HG03571 (cell line): ENCODE measurements at regions not wholly inside any gene's neighbourhood (a gene's known extent, or its start where the extent isn't known, plus 50 kb on each side); places are given as distances from the start of the nearest gene placed in this dataset.
"Not testable (repeated sequence)": the region's sequence is repeated elsewhere in the genome, so short reads cannot be mapped to it uniquely, and the experiment has no call there.

Source experiments
- ATAC-seq: cut with Tn5 transposase; IDR thresholded peaks from one replicate; pipeline ENCODE4 v1.9.1; 2021; ENCODE audit not compliant: unreplicated experiment

DNA sequence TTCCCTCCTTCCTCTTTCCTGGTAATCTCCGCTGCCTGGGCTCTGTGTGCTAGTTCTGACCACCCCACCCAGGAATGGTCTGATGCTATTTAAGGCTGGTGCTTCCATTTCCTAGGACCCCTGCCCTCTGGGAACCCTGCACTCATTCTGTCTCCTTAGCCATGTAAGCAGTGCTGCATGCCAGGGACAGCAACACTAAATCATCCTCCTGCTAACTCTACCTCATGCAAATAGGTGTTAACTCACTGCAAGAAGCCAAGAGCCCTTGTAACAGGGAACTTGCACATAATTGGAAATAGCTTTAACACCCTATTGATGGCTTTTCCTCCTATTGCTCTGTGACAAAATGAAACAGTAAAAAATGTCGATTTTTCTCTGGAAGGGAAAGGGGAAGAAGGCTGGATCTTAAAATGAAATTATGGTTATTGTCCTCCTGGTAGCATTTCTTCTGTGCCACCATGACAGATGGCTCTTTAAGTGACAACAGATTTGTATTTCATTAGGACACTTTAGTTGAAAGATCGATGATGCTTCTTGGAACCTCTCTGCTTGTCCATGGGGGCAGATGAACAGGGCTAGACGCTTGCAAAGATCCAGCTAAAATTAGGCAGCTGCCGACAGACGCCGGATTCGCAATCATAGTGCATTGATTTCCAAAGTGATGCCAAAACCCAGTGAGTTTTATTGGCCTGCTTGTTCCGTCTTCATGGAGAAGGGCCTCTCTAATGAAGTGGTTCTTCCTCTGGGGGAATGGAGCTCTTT lies 551.7 kb downstream of the MATN1 start:
- no peak for ATAC-seq

DNA sequence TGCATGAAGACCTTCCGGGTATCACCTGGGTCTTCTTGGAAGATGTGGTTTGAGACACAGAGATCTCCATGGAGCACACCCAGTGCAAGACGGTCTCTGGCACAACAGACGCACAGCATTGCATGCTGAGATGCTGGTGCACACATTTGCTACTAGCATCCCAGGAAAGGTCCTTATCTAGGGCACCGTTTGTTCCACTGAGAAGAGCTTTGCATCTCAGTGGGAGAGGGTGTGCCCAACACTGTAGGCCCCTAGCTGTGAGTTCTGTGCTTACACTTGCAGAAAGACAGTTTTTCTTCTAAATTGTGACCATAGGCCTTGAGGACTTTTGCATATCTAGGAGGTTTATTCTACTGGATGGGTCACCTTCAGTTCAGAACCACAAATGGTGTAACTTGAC lies 554.1 kb downstream of the MATN1 start:
- no peak for ATAC-seq

DNA sequence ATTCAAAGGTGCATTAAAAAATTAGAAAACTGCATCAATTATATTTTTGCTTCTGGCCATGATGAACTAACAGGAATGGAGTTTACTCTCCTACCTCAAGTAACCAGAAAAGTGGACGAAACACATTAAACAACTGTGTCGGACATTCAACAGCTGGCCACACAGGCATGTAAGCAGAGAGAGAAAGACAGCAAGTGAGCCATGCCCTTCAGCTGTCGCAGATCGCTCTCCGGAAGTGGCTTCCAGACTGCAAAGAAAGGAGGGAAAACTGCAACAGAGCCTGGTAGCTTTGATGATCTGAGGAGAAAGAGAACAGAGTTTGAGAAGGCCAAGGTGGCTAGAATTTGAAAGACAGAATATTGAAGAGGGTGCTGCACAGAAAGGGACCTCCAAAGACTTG lies 557.2 kb downstream of the MATN1 start:
- no peak for ATAC-seq

DNA sequence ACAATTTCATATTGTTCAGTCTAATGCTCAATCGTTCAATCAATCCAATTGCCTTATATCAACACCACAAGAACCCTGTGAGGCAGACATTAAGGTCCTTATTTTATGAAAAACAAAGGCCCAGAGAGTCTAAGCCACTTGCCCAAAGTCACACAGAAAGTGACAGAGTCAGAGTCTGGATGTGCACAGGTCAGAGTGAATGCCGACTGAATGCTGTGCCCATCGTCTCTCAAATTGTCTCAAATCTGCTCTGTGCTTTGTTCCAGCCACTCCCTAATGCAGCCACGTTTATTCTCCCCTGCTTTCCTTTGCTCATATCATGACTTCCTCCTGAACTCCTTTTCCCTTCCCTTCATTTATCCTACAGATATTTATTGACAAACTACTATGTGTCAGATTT lies 558.3 kb downstream of the MATN1 start:
- ATAC-seq = no peak

DNA sequence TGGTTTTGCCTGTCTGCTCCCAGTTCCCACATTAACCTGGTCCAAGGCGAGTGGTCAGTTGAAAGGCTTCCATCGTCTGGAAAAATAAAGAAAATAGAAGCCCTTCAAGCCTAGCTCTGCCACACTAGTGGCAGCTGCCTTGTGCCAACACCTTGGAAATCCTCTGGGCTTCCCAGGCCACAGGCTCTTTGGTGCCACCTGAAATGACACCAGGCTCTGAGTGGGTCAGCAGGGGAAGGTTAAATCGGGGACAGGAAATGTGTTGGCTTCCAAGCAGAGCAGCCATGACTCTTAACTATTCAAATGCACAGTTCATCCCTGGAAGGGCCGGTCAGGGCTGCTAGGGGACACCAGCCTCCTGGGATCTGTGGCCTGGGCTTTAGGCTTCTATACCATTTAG lies 558.7 kb downstream of the MATN1 start:
- ATAC-seq = no peak

DNA sequence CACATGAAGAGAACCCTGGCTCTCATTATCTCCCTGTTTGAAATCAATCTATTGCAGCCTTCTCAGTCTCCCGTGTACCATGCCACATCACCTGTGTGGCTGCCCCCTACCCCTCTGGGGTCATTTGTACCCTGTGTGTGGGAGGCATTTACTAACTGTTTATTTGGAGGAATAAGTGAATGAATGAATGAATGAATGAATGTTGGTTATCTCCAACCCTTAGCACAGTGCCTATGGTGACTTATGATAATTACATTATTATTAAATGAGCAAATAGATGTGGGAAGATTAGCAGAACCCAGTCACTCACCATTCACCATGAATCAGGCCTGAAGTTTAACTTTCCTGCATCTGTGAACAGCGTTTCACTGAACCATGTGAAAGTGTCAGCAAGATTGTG lies 560.8 kb downstream of the MATN1 start:
- ATAC-seq = no peak

DNA sequence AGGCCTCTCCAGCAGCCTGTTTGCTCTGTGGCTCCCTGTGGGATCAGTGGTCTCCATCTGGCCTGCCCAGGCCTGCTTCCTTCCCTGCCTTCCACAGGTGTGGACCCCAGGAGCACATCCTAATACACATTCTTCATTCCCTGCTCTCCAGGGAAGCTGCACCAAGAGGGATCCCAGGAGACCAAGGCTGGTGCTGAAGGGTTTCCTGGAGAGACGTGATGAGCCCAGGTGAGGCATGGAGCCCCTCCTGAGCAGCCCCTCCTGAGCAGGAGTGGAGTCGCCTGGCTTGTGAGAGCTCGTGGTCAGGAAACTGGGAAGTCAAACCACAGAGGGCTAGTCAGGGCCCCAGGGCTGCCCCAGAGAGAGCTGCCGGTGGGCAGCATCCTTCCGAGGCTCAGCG lies 561.4 kb downstream of the MATN1 start:
- no peak for ATAC-seq

DNA sequence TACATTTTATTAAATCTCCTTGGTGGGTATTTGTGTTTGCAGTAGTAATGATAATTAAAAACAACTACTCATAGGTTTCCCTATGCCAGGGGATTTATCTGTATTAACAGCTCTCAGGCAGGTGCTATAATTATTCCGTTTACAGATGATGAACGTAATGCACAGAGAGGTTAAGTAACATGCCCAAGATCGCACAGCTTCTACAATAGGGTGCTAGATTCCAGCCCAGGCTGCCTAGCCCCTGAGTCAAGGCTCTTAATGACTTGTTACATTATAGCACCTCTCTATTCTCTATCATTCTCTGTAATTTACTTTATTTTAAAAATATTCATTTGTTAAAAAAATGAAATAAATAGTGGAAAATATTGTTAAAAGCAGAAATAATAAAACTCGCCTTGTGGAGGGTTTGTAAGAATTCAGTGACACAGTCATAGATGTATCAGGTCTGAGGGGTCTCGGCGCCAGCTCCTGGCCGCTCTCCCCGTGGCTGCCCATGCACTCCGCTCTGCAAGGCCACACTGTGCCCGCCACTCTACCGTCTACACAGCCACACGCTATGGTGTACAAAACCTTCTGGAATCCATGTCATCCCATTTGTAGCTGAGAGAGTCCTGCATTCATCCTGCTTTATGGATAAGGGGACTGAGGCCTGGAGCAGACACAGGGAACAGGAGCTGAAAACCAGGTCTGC lies 562.2 kb downstream of the MATN1 start:
- ATAC-seq = no peak

DNA sequence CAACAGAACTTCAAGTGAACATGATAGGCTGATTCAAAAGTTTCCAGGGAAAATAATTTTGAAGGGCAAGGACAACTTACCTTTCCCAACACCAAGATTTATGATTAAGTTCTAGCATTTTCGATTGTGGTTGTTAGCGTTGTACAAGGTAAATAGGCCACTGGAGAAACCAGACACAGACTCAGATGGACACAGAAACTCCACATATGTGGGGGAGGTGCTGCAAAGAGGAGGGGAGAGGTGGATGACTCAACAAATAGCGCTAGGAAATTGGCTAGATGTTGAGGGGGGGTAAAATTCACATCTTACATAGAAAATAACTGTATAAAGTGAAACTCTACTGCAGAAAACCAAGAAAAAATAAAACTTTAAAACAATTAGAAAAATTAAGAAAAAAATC lies 564.4 kb downstream of the MATN1 start:
- ATAC-seq = no peak

DNA sequence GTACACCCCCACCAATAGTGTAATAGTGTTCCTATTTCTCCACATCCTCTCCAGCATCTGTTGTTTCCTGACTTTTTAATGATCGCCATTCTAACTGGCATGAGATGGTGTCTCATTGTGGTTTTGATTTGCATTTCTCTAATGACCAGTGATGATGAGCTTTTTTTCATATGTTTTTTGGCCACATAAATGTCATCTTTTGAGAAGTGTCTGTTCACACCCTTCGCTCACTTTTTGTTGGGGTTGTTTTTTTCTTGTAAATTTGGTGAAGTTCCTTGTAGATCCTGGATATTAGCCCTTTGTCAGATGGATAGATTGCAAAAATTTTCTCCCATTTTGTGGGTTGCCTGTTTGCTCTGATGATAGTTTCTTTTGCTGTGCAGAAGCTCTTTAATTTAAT lies 567.7 kb downstream of the MATN1 start:
- not testable (repeated sequence) for ATAC-seq

DNA sequence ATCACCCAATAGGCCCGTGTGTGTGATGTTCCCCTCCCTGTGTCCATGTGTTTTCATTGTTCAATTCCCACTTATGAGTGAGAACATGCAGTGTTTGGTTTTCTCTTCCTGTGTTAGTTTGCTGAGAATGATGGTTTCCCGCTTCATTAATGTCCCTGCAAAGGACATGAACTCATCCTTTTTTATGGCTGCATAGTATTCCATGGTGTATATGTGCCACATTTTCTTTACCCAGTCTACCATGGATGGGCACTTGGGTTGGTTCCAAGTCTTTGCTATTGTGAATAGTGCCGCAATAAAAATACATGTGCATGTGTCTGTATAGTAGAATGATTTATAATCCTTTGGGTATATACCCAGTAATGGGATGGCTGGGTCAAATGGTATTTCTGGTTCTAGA lies 568.1 kb downstream of the MATN1 start:
- ATAC-seq = not testable (repeated sequence)

DNA sequence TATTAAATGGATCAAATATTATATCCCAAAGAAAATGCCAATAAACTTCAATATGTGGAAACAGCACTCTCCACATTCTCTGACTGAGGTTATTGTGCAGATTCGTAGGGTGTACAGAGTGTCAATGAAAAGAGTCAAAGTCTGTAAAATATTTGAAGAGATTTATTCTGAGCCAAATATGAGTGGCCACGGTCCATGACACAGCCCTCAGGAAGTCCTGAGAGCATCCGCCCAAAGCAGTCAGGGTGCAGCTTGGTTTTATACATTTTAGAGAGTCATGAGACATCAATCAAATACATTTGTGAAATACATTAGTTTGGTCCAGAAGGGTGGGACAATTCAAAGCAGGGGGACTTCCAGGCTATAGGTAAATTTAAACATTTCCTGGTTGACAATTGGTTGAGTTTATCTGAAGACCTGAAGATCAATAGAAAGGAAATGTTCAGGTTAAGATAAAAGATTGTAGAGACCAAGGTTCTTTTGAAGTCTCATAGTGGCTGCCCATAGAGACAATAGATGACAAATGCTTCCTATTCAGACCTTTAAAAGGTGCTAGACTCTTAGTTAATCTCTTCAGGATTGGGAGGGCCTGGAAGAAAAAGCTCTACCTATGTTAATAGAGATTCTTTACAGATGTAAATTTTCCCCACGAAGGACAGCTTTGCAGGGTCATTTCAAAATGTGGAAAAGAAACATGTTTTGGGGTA lies 569.5 kb downstream of the MATN1 start:
- no peak for ATAC-seq

DNA sequence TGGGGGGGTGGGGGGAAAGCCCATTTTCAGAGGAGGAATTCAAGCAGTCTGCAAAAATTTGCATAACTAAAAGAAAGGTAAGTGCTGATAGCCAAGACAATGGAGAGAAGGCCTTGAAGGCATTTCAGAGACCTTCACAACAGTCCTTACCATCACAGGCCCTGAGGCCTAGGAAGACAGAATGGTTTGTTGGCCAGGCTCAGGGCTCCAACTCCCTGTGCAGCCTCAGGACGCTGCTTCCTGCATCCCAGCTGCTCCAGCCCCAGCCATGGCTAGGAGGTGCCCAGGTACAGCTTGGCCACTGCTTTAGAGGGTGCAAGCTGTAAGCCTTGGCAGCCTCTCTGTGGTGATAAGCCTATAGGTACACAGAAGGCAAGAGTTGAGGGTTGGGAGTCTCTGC lies 571.6 kb downstream of the MATN1 start:
- ATAC-seq = no peak

DNA sequence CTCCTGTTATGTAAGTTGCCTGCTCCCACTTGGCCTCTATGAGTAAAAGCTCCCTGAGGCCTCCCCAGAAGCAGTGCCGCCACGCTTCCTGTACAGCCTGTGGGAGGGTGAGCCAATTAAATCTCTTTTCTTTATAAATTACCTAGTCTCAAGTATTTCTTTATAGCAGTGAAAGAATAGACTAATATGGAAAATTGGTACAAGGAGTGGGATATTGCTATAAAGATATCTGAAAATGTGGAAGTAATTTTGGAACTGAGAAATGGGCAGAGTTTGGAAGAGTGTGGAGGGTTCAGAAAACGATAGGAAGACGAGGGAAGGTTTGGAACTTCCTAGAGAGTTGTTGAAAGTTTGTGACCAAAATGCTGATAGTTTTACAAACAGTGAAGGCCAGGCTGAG lies 572.3 kb downstream of the MATN1 start:
- ATAC-seq = no peak

DNA sequence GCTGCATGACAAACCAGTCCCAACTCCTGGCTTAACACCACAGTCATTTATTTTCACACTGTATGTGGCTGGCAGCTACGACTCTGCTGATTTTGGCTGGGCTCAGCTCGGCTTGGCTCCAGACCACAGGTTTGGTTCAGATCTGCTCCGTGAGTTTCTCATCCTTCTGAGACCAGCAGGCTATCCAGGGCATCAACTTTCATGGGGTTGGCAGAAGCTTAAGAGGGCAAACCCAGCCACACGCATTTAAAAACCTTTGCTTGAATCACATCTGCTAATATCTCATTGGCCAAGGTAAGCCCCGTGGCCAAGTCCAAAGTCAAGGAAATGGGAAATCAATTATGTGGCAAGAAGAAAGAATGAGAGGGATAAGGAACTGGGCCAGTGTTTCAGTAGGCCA lies 574.2 kb downstream of the MATN1 start:
- no peak for ATAC-seq

DNA sequence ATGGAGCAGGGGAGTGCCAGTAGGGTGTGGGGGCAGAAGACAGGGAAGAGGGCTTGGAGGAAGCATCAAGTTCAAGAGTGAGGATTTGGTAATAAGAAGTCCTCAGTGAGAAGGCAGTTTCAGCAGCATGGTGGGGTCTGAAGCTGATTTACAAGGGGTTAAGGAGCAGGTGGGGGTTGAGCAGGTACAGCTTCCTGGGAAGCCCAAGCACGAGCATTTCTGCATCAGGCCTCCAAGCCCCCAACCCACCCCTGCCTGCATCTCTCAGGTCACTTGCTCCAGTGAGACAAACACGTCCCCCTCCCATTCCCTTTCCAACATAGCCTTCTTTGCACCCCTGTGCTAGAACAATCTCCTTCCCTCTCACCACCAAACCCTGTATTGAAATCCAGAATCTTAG lies 574.7 kb downstream of the MATN1 start:
- no peak for ATAC-seq

DNA sequence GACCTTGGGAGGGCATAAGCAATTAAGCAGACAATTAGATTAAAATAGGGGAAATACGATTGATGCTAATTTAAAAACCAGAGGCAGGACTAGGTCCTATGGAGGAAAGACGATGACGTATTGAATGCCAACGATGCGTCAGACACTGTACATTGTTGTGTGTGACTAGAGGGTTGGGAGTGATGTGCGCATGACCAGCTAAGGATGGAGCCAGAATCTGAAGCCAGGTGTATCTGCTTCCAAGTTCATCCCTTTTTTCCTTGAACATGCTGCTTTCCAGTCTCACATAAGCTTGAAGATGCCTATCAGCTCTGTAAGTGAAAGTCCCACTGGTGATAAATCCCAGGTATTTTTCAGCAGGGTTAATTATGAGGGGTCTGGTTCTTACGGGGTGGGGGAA lies 576.2 kb downstream of the MATN1 start:
- ATAC-seq = no peak

DNA sequence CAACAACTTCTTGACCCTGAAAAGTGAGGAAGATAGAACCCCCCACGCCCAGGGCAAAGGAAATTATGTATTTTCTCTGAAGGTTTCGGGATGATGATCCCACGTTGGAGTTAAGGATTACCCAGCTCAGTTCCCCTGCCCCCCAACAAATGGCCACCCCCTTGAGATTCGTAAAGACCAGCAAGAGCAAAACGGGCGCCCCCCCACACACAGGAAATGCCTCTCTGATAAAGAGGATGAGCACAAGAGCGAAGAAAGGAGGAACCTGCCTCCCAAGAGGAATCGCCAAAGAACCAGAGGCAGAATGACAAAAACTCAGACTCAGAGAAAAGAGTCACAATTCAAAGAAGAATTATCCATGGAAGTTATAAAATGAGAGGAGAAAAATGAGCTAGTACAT lies 576.9 kb downstream of the MATN1 start:
- no peak for ATAC-seq

DNA sequence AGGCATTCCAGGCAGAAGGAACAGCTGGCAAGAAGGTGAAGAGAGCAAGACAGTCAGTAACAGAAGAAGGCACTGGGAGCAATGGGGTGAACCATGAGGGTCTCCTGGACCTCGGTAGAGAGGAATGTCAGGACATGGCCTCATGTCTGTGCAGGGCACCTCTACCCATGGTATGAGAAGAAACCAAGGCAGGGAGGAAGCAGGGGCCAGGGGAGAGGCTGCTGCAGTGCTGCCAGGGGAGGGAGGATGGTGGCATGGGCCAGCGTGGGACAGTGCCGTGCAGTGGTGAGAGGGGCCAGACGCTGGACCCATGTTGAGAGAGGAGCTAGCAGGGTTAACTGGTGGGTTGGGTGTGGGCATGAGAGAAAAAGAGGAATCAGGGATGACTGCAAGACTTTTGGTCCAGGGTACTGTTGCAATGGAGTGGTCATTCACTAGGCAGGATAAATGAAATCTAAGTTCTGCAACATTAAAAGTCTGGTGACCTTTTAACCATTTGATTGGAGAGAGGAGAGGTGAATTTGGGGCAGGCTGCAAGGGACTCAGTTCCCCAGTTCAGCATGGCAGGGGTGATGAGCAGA lies 577.6 kb downstream of the MATN1 start:
- no peak for ATAC-seq

DNA sequence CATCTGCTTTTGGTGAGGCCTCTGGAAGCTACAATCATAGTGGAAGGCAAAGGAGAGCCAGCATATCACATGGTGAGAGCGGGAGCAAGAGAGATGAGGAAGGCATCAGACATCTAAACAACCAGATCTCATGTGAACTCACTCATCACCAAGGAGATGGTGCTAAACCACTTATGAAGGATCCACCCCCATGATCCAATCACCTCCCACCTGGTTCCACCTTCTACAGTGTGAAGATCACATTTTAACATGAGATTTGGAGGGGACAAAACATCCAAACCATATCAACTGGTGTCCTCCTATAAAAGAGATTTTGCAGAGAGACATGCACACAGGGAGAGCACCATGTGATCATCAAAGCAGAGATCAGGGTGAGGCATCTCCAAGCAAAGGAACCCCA lies 578.6 kb downstream of the MATN1 start:
- ATAC-seq = no peak

DNA sequence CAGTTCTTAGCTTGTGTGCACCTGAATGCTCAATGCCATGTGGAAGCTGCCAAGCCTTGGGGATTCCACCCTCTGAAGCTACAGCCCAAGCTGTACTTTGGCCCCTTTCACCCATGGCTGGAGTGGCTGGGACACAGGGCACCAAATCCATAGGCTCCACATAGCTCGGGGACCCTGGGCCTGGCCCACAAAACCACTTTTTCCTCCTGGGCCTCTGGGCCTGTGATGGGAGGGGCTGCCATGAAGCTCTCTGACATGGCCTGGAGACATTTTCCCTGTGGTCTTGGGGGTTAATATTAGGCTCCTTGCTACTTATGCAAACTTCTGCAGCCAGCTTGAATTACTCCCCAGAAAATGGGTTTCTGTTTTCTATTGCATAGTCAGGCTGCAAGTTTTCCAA lies 579.9 kb downstream of the MATN1 start:
- ATAC-seq = no peak

DNA sequence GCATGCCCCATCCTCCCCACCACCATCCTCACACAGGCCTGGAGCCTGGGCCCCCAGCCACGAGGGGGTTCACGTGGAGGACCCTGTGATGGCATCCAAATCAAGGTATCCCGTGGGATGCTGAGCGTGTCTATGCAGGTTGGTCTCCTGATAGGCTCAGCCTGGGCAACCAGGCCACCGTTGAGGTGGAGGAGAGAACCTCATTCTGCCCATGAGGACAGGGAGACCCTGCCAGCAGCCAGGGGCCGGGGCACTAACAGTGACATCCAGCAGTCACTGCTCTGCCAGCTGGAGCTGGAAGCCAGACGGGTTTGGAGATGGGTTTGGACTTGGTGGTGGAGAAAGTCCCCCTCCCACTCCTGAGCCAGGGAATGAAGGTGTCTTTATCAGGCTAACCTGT lies 582.8 kb downstream of the MATN1 start:
- no peak for ATAC-seq
